H1 (cell line): ENCODE measurements at regions not wholly inside any gene's neighbourhood (a gene's known extent, or its start where the extent isn't known, plus 50 kb on each side); places are given as distances from the start of the nearest gene placed in this dataset.

Experiments
- CTCF ChIA-PET: fragments of 300-600 bp; sonication (Branson Sonifier 250); formaldehyde crosslinking; loops from one replicate; lab custom pipeline; 2021; ENCODE audit not compliant: partially characterized antibody; lab: Charles Lee
- POLR2A ChIA-PET: fragments of 300-600 bp; sonication (Branson Sonifier 250); formaldehyde crosslinking; loops from one replicate; lab custom pipeline; 2021; ENCODE audit warnings: inconsistent platforms; ENCODE audit not compliant: partially characterized antibody; lab: Charles Lee
- DNase-seq, 2 experiments: peaks; one replicate each; pipeline versions ENCODE4 v3.0.0 to v3.0.0-alpha.2; 2010 to 2022; ENCODE audit warnings: low spot score in 2 of 2, low read depth in 1 of 2, mixed read lengths in 1 of 2
- FAIRE-seq: peaks from 2 replicates; lab custom pipeline; 2011; peaks lifted over from hg19 to GRCh38; lab: Jason Lieb, UNC
- H2AFZ ChIP-seq: 2 replicates; pipeline ENCODE4 v1.8.1; 2012; ENCODE audit warnings: low read length, inconsistent platforms
- H2AK5ac ChIP-seq: 2 replicates; pipeline ENCODE4 v1.6.1; 2013; ENCODE audit warnings: low read depth, low read length
- H2BK120ac ChIP-seq: replicated peaks from 2 replicates; pipeline ENCODE3; 2013; ENCODE audit warnings: low read depth, low read length, inconsistent platforms
- H2BK12ac ChIP-seq: 2 replicates; pipeline ENCODE4 v1.6.1; 2013; ENCODE audit warnings: low read depth, low read length
- H2BK15ac ChIP-seq: 2 replicates; pipeline ENCODE4 v1.6.1; 2013; ENCODE audit warnings: low read length
- H2BK20ac ChIP-seq: 2 replicates; pipeline ENCODE4 v1.6.1; 2013; ENCODE audit warnings: low read length
- H2BK5ac ChIP-seq: 2 replicates; pipeline ENCODE4 v1.6.1; 2013; ENCODE audit warnings: low read depth, low read length
- H3K14ac ChIP-seq: 2 replicates; pipeline ENCODE4 v1.6.1; 2013; ENCODE audit warnings: inconsistent platforms; ENCODE audit not compliant: insufficient read length
- H3K18ac ChIP-seq: 2 replicates; pipeline ENCODE4 v1.6.1; 2013; ENCODE audit warnings: low read length; ENCODE audit errors: extremely low read depth
- H3K23ac ChIP-seq: 2 replicates; pipeline ENCODE4 v1.6.1; 2013; ENCODE audit warnings: inconsistent platforms; ENCODE audit not compliant: insufficient read length
- H3K23me2 ChIP-seq: 2 replicates; pipeline ENCODE4 v1.6.1; 2013; ENCODE audit warnings: low read depth, low read length
- H3K27ac ChIP-seq: 2 replicates; pipeline ENCODE4 v1.6.1; 2011; ENCODE audit warnings: low read depth, low read length, inconsistent platforms
- H3K27me3 ChIP-seq, 4 experiments: replicated peaks in 1 of 4; 1 replicate in 1 of 4; 2 replicates in 3 of 4; pipeline versions ENCODE4 v1.6.1 to v1.8.1; 2011 to 2013; ENCODE audit warnings: low read length in 3 of 4, mild to moderate bottlenecking in 3 of 4, inconsistent platforms in 2 of 4, mixed read lengths in 2 of 4, moderate library complexity in 1 of 4; ENCODE audit not compliant: control insufficient read depth in 3 of 4, insufficient read depth in 3 of 4; ENCODE audit errors: extremely low read depth in 1 of 4
- H3K36me3 ChIP-seq, 4 experiments: 2 replicates each; pipeline versions ENCODE4 v1.6.1 to v1.8.1; 2011 to 2013; ENCODE audit warnings: mild to moderate bottlenecking in 4 of 4, low read length in 3 of 4, moderate library complexity in 2 of 4, control low read depth in 1 of 4, inconsistent platforms in 1 of 4; ENCODE audit not compliant: insufficient read depth in 4 of 4, control insufficient read depth in 2 of 4
- H3K4ac ChIP-seq: replicated peaks from 2 replicates; pipeline ENCODE3; 2013; ENCODE audit warnings: low read length, low read depth, mixed read lengths, inconsistent platforms; ENCODE audit not compliant: insufficient read length
- H3K4me1 ChIP-seq, 4 experiments: replicated peaks in 1 of 4; 1 replicate in 1 of 4; 2 replicates in 3 of 4; pipeline versions ENCODE4 v1.6.1 to v1.8.1; 2011 to 2013; ENCODE audit warnings: low read length in 3 of 4, inconsistent platforms in 2 of 4, mixed read lengths in 1 of 4; ENCODE audit not compliant: insufficient read depth in 4 of 4, control insufficient read depth in 3 of 4
- H3K4me2 ChIP-seq, 2 experiments: 2 replicates each; pipeline versions ENCODE4 v1.6.1 to v1.8.1; 2011 to 2013; ENCODE audit warnings: low read depth in 2 of 2, low read length in 2 of 2, control low read depth in 1 of 2, inconsistent platforms in 1 of 2, mild to moderate bottlenecking in 1 of 2; ENCODE audit not compliant: insufficient read depth in 1 of 2
- H3K4me3 ChIP-seq, 4 experiments: fragments of 200-600, 300-600 bp in 1 of 4; sonication (generic), shearing (Covaris generic), sonication (Bioruptor Twin) in 1 of 4; 2 replicates each; pipeline versions ENCODE4 v1.5.1 to v1.8.1; 2011 to 2016; ENCODE audit warnings: low read length in 4 of 4, low read depth in 3 of 4, control low read depth in 2 of 4, inconsistent platforms in 2 of 4, mild to moderate bottlenecking in 2 of 4, mixed read lengths in 1 of 4, moderate library complexity in 1 of 4; ENCODE audit not compliant: insufficient read depth in 2 of 4; ENCODE audit errors: extremely low read depth in 1 of 4
- H3K56ac ChIP-seq: replicated peaks from 2 replicates; pipeline ENCODE3; 2013; ENCODE audit warnings: low read depth, mild to moderate bottlenecking, mixed read lengths, low read length, inconsistent platforms; ENCODE audit not compliant: insufficient read length
- H3K79me1 ChIP-seq: 2 replicates; pipeline ENCODE4 v1.6.1; 2013; ENCODE audit warnings: low read depth, low read length, control low read depth
- H3K79me2 ChIP-seq, 2 experiments: 2 replicates each; pipeline versions ENCODE4 v1.6.1 to v1.8.1; 2012 to 2013; ENCODE audit warnings: low read length in 2 of 2, mild to moderate bottlenecking in 2 of 2, inconsistent platforms in 1 of 2; ENCODE audit not compliant: insufficient read depth in 2 of 2, control insufficient read depth in 1 of 2
- H3K9ac ChIP-seq, 4 experiments: replicated peaks in 1 of 4; 1 replicate in 1 of 4; 2 replicates in 3 of 4; pipeline versions ENCODE4 v1.6.1 to v1.8.1; 2011 to 2013; ENCODE audit warnings: low read depth in 3 of 4, low read length in 3 of 4, control low read depth in 2 of 4, mild to moderate bottlenecking in 2 of 4, moderate library complexity in 2 of 4, inconsistent platforms in 1 of 4; ENCODE audit errors: extremely low read depth in 1 of 4
- H3K9me3 ChIP-seq, 2 experiments: 2 replicates each; pipeline versions ENCODE4 v1.6.1 to v1.8.1; 2012 to 2013; ENCODE audit warnings: mild to moderate bottlenecking in 2 of 2, moderate library complexity in 2 of 2, control low read depth in 1 of 2, inconsistent platforms in 1 of 2, low read depth in 1 of 2, low read length in 1 of 2, mixed read lengths in 1 of 2; ENCODE audit not compliant: insufficient read depth in 2 of 2
- H4K20me1 ChIP-seq, 2 experiments: replicated peaks in 1 of 2; 2 replicates each; pipeline versions ENCODE3 to v1.8.1; 2011 to 2013; ENCODE audit warnings: inconsistent platforms in 2 of 2, low read length in 2 of 2, mild to moderate bottlenecking in 1 of 2; ENCODE audit not compliant: insufficient read depth in 2 of 2, control insufficient read depth in 1 of 2
- H4K5ac ChIP-seq: 2 replicates; pipeline ENCODE4 v1.6.1; 2013; ENCODE audit warnings: low read length, low read depth, mixed read lengths, inconsistent platforms; ENCODE audit not compliant: insufficient read length
- H4K8ac ChIP-seq: 2 replicates; pipeline ENCODE4 v1.8.0; 2013; ENCODE audit warnings: mild to moderate bottlenecking, moderate library complexity, low read length, inconsistent platforms; ENCODE audit not compliant: insufficient read depth; ENCODE audit errors: extremely low read depth
- H4K91ac ChIP-seq: replicated peaks from 2 replicates; pipeline ENCODE3; 2013; ENCODE audit warnings: low read length, mixed read lengths, inconsistent platforms; ENCODE audit not compliant: insufficient read length
- ATF3 ChIP-seq: IDR thresholded peaks from 2 replicates; pipeline ENCODE4 v1.6.1; 2011; ENCODE audit warnings: low read depth, mild to moderate bottlenecking, low read length; ENCODE audit not compliant: insufficient read depth
- WGBS, 2 experiments: shearing (Covaris generic) in 1 of 2; methylation state at CpG; one replicate each; pipeline versions ENCODE4 v1.1.6 to v1.1.7; 2013 to 2015; ENCODE audit warnings: low lambda C conversion rate in 2 of 2, mixed read lengths in 2 of 2, inconsistent platforms in 1 of 2, low coverage in 1 of 2, missing lambda C conversion rate in 1 of 2; ENCODE audit not compliant: insufficient replicate concordance in 2 of 2, insufficient coverage in 1 of 2, insufficient read length in 1 of 2; ENCODE audit errors: extremely low coverage in 1 of 2, missing lambda C conversion rate in 1 of 2; 5-methylcytosine and 5-hydroxymethylcytosine counted together

- Histone ChIP-seq H3K27ac (no peak overlapping the region), H3K23me2 (no peaks in the 10 kb centered on the region), H3K4me1 (peaks cover 0 to 10% (median 0%) of the 10 kb centered on the region in 4 experiments; a peak in 1 of 7 replicates), H3K9me3 (no peaks in the 10 kb centered on the region), H2BK15ac (no peak overlapping the region), H4K91ac (no peak overlapping the region), H2BK12ac (no peak overlapping the region; the same call in 1 of the 2 replicates), H3K14ac (no peak overlapping the region), H2BK120ac (no peak overlapping the region), H3K23ac (no peak overlapping the region), H3K4ac (no peak overlapping the region), H3K56ac (no peak overlapping the region), H3K79me2 (no peaks in the 10 kb centered on the region), H3K9ac (no peak overlapping the region), H2BK5ac (no peak overlapping the region), H2AK5ac (no peak overlapping the region), H3K27me3 (no peaks in the 10 kb centered on the region), H3K79me1 (no peaks in the 10 kb centered on the region), H4K20me1 (no peaks in the 10 kb centered on the region), H4K8ac (no peak overlapping the region), H3K4me2 (no peak overlapping the region), H3K36me3 (no peaks in the 10 kb centered on the region), H2BK20ac (no peak overlapping the region), H3K18ac (no peak overlapping the region), H3K4me3 (no peak overlapping the region), H2AFZ (peak overlapping the region; percentile 49; the same call in 1 of the 2 replicates), H4K5ac (no peak overlapping the region)
- POLR2A ChIA-PET: no interaction called here
- FAIRE-seq (no peak), DNase-seq (no peak)
- CTCF ChIA-PET: interaction anchor here (0.9 kb wide), 1 partner anchor 49 kb away, joined by 3 read pairs; no protein-coding TSS in a partner anchor
- TF ChIP-seq ATF3: no peak
- WGBS, 2 experiments: 87% methylated on average over 3 of the region's 3 CpGs; no CpG with 5 or more reads in 1 of the 2 experiments
These were observed 231.3 kb downstream of the HAPSTR1 start for GRCh38 chr16:9322769-9323168.
